ENCODE measurements at regions not wholly inside any gene's neighbourhood (a gene's known extent, or its start where the extent isn't known, plus 50 kb on each side); places are given as distances from the start of the nearest gene placed in this dataset.

GRCh38 chr11:106159836-106160235 lies 82.4 kb downstream of the AASDHPPT start:
- no peak for TF ChIP-seq CTCF (conservative IDR thresholded peaks at IDR 0.05)
- no peak for TF ChIP-seq ZFX (IDR thresholded peaks at IDR 0.05)
